PFSK-1 (cell line): ENCODE measurements at regions not wholly inside any gene's neighbourhood (a gene's known extent, or its start where the extent isn't known, plus 50 kb on each side); places are given as distances from the start of the nearest gene placed in this dataset.

ENCODE experiments used
- FOXP2 ChIP-seq: optimal IDR thresholded peaks from 2 replicates; pipeline ENCODE3; 2011; ENCODE audit warnings: borderline replicate concordance, control low read depth, inconsistent platforms; ENCODE audit not compliant: insufficient read depth; ENCODE audit errors: extremely low read length, extremely low read depth
- POLR2AphosphoS5 ChIP-seq: IDR thresholded peaks from 2 replicates; pipeline ENCODE4 v1.6.1; 2012; ENCODE audit warnings: low read depth, mild to moderate bottlenecking, control low read depth, low read length, moderate library complexity
- SIN3A ChIP-seq: IDR thresholded peaks from 2 replicates; pipeline ENCODE4 v1.6.1; 2012; ENCODE audit warnings: mild to moderate bottlenecking, low read length, moderate library complexity, borderline replicate concordance; ENCODE audit not compliant: insufficient read depth
- TAF1 ChIP-seq: IDR thresholded peaks from 2 replicates; pipeline ENCODE4 v1.6.1; 2012; ENCODE audit warnings: low read length, control low read depth, borderline replicate concordance; ENCODE audit not compliant: insufficient read depth
- TF ChIP-seq, protein P1 (sequence below), 2 experiments: IDR thresholded peaks; 2 replicates each; pipeline versions ENCODE4 v1.6.1 to v1.8.0; 2011 to 2012; ENCODE audit warnings: low read depth in 2 of 2, low read length in 2 of 2, control low read depth in 1 of 2, inconsistent platforms in 1 of 2, mild to moderate bottlenecking in 1 of 2, moderate library complexity in 1 of 2; ENCODE audit not compliant: insufficient read depth in 1 of 2

DNA sequence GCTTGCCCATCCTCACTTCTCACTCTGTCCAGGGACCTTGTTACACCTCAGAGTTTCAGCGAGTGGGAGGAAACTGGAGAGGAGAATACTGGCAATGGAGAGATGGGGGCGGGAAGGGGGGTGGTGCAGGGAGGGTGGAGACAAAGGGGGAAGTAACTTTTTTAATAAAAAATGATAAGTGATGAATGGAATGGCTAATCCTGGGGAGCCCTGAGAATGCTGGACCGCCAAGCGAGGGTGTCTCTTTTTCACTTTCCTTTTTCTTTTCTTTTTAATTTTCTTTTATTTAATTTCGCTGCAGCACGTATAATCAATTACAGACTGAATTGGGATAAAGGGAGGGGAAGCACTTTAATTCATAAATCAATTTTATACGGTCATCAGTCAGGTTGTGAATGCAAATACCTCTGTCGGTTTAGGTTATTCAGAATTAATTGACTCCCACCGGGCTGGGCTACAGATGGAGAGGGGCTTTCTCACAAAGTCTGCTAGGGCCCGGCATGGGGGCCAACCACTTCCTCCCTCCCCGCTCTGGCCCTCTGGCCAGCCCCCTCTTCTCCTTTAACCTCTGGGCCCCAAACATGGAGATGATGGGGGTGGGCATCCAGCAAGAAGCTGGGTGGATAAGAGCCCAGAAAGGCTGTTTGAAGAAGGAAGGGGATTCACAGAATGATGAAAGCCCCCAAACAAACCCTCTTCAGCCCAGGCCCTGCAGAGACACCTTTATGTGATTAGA lies 106.8 kb upstream of the BOC start:
- TF ChIP-seq FOXP2 (no peak), POLR2AphosphoS5 (no peak), TAF1 (no peak), SIN3A (no peak)
- TF ChIP-seq, protein P1, sequence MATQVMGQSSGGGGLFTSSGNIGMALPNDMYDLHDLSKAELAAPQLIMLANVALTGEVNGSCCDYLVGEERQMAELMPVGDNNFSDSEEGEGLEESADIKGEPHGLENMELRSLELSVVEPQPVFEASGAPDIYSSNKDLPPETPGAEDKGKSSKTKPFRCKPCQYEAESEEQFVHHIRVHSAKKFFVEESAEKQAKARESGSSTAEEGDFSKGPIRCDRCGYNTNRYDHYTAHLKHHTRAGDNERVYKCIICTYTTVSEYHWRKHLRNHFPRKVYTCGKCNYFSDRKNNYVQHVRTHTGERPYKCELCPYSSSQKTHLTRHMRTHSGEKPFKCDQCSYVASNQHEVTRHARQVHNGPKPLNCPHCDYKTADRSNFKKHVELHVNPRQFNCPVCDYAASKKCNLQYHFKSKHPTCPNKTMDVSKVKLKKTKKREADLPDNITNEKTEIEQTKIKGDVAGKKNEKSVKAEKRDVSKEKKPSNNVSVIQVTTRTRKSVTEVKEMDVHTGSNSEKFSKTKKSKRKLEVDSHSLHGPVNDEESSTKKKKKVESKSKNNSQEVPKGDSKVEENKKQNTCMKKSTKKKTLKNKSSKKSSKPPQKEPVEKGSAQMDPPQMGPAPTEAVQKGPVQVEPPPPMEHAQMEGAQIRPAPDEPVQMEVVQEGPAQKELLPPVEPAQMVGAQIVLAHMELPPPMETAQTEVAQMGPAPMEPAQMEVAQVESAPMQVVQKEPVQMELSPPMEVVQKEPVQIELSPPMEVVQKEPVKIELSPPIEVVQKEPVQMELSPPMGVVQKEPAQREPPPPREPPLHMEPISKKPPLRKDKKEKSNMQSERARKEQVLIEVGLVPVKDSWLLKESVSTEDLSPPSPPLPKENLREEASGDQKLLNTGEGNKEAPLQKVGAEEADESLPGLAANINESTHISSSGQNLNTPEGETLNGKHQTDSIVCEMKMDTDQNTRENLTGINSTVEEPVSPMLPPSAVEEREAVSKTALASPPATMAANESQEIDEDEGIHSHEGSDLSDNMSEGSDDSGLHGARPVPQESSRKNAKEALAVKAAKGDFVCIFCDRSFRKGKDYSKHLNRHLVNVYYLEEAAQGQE (IDR thresholded peaks at IDR 0.05; ENCODE audit: insufficient read depth in 1 of 2, low read depth in 2 of 2, low read length in 2 of 2), result no peak

DNA sequence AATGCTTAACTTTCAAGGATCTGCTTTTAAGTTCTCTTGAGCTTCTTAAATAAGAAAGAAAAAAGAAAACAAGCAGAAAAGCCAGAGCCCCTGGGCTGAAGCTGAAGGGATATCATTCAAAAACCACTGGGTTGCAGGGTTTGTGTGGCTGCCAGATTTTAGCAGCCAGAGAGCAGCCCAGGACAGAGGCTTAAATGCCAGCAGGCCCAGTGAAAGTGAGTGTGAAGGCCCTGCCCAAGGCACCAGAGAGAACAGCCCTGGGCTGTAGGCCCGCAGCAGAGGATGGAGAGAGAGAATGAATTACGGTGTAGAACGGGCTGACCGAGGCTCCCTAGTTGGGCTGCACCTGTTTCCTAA lies 106.3 kb upstream of the BOC start:
- TF ChIP-seq TAF1, result no peak
- no peak for TF ChIP-seq FOXP2

DNA sequence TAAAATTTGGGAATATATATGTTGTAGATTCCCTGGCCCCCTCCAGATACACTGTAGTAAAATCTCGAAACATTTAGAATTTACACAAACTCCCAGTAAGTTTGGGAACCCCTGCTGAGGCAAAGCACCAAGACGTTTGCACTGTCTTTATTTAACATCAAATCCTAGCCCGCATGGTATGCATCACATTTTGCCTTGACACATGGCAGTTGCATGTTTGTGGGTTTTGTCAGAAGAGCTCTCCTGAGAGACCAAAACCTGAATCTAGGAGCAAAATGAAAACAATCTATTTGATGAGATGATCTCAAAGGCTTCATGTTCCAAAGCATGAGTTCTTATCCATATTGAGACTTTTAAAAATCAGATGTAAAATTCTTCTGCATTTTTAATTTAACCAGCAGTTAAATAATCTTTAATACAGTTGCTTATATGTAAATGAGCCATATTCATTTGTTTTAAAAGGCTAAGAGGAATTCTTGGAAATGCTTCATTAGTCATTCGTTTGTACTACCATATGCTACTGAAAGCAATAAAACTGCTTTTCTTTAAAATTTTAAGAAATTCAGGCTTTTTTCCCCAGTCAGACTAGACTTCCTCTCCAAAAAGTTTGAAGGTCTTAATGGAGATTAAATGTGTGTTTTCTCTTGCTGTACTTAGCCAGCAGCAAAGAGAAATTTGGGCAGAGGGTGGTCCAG lies 105.2 kb upstream of the BOC start:
- TF ChIP-seq, protein P1 (IDR thresholded peaks at IDR 0.05; ENCODE audit: insufficient read depth in 1 of 2, low read depth in 2 of 2, low read length in 2 of 2), result no peak
- TF ChIP-seq SIN3A (no peak), FOXP2 (no peak), POLR2AphosphoS5 (no peak), TAF1 (no peak)

DNA sequence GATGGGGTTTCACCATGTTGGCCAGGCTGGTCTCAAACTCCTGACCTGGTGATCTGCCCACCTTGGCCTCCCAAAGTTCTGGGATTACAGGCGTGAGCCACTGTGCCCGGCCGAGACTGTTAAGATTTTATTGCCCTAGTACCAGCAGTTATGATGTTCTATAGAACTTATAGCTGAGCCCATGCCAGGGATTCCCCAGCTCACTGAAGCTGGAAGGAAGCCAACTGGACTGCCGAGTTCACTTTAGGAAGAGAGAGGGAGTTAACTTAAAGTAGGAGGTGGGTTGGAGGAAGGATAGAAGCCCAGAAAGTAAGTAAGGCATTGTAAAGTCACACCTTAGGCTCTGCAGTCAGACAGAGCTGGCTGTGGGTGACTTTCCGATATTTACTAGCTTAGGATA lies 101.1 kb upstream of the BOC start:
- TF ChIP-seq, protein P1 (IDR thresholded peaks at IDR 0.05; ENCODE audit: insufficient read depth in 1 of 2, low read depth in 2 of 2, low read length in 2 of 2), result no peak
- no peak for TF ChIP-seq POLR2AphosphoS5
- TF ChIP-seq TAF1, result no peak
- no peak for TF ChIP-seq SIN3A
- no peak for TF ChIP-seq FOXP2

DNA sequence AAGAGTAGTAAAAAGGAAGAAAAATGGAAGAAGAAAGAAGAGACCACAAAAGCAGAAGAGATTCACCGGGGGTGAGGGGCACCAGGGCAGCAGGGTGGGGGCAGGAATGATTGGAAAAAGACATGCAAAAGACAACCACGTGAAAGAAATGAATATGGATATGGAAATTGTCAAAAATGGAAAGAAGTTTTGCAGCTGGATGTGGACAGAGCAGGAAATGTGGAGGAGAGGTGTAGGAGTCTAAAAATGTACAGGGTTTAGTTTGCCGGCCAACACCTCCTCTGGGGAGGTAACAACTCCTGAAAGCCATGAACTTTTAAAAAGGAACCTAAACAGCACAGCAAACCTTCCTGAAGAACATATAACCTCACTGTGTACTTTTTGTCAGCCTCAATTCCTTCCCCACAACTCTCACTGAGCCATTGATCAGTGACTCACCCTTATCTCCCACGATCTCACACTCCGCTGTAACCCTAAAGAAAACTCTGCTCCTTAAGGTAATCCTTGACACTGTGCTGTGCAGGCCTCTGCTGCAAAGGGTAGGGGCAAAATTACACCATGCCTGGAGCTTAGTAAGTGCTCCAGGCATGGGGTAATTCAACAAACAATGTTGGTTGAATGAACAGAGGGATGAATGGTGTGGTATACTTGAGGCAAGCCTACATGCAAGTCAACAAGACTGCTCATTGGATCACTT lies 100.2 kb upstream of the BOC start:
- TF ChIP-seq FOXP2 (no peak), TAF1 (no peak), SIN3A (no peak), POLR2AphosphoS5 (no peak)
- TF ChIP-seq, protein P1 (IDR thresholded peaks at IDR 0.05; ENCODE audit: insufficient read depth in 1 of 2, low read depth in 2 of 2, low read length in 2 of 2), result no peak
